ENCODE measurements at regions not wholly inside any gene's neighbourhood (a gene's known extent, or its start where the extent isn't known, plus 50 kb on each side); places are given as distances from the start of the nearest gene placed in this dataset.
A peak's percentile ranks its signal among the peaks of the same experiment; 100 is the strongest.

DNA sequence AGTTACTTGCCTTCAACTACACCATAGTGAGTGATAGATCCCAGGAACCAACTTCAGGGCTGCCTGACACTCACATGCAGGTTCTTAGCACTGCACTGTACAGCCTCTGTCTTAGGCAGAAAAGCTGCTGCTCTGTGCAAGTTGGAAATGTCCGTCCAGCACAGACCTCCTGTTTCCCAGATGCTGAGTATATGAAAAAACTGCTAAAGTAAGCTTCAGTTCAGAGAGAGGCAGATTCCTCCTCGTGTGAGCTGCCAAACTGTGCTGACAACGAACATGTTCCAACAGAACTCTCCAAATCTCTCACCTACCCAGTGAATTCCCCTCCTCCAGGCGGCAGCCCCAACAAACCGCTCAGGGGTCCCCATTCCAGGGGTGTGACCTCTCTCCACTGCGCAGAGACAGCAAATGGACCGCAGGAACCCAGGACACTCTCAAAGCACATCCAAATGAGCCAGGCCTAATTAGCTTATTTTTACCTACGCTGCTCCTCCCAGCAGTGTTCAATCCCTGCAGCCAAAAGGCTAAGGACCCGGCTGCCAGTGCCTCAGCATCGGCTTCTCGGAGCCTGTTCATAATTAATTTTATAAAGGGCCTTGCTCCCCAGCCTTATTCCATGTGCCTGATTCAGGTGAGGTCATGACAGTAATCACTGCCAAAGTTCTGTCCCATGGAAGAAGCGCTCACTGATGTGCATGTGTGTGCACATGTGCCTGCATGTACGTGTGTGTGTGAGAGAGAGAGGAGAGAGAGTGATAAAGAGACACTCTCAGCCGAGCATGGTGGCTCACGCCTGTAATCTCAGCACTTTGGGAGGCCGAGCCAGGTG, 159.5 kb upstream of the AUTS2 start:
- no peak overlapping the region for H3K27ac ChIP-seq (ENCODE audit: low read length)
- H3K4me1 ChIP-seq (ENCODE audit: insufficient read depth, low read length), result no peaks in the 10 kb centered on the region
- no peaks in the 10 kb centered on the region for H3K9me3 ChIP-seq (ENCODE audit: insufficient read depth, low read length, severe bottlenecking)
- H3K79me2 ChIP-seq (ENCODE audit: insufficient read depth, low read length), result no peaks in the 10 kb centered on the region
- no peaks in the 10 kb centered on the region for H3K36me3 ChIP-seq (ENCODE audit: insufficient read depth, low read length)
- no peaks in the 10 kb centered on the region for H4K20me1 ChIP-seq (ENCODE audit: insufficient read depth, low read length)
- ATAC-seq (ENCODE audit: insufficient read depth, low read depth) (no peak), DNase-seq (no peak)
- TF ChIP-seq EZH2 (IDR thresholded peaks at IDR 0.05; ENCODE audit: borderline replicate concordance, low read depth, low read length, severe bottlenecking), result no peak
- TF ChIP-seq, protein P1, sequence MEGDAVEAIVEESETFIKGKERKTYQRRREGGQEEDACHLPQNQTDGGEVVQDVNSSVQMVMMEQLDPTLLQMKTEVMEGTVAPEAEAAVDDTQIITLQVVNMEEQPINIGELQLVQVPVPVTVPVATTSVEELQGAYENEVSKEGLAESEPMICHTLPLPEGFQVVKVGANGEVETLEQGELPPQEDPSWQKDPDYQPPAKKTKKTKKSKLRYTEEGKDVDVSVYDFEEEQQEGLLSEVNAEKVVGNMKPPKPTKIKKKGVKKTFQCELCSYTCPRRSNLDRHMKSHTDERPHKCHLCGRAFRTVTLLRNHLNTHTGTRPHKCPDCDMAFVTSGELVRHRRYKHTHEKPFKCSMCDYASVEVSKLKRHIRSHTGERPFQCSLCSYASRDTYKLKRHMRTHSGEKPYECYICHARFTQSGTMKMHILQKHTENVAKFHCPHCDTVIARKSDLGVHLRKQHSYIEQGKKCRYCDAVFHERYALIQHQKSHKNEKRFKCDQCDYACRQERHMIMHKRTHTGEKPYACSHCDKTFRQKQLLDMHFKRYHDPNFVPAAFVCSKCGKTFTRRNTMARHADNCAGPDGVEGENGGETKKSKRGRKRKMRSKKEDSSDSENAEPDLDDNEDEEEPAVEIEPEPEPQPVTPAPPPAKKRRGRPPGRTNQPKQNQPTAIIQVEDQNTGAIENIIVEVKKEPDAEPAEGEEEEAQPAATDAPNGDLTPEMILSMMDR (IDR thresholded peaks at IDR 0.05; ENCODE audit: borderline replicate concordance, extremely low read depth, low read length, poor library complexity, severe bottlenecking), result no peak
- H3K9ac ChIP-seq (ENCODE audit: low read depth, low read length), result no peak overlapping the region
- H3K4me2 ChIP-seq (ENCODE audit: insufficient read depth, low read length), result no peak overlapping the region
- H2AFZ ChIP-seq (ENCODE audit: low read depth, low read length), result no peak overlapping the region
- no peak overlapping the region for H3K4me3 ChIP-seq (ENCODE audit: low read depth in 1 of 2, low read length in 2 of 2)
- no peaks in the 10 kb centered on the region for H3K27me3 ChIP-seq (ENCODE audit: insufficient read depth, low read length, poor library complexity)

DNA sequence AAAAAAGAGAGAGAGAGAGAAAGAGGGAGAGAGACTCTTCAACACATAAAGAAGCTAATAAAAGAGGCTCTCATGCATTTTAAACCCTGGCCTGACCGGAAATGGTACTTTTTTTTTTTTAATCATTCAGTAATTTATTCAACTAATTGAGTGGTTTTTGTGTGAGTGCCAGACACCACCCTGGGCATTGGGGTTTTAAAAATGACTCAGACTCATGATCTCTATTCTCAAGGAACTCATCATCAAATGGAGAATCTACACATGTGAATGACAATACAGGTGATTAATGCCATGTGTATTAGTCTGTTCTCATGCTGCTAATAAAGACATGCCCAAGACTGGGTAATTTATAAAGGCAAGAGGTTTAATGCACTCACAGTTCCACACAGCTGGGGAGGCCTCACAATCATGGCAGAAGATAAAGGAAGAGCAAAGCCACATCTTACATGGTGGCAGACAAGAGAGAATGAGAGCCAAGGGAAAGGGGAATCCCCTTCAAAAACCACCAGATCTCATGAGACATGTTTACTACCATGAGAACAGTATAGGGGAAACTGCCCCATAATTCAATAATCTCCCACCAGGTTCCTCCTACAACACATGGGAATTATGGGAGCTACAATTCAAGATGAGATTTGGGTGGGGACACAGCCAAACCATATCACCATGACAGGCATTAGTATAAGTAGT, 158.5 kb upstream of the AUTS2 start:
- H3K4me1 ChIP-seq (ENCODE audit: insufficient read depth, low read length), result no peaks in the 10 kb centered on the region
- ATAC-seq (ENCODE audit: insufficient read depth, low read depth), result peak; percentile 33; the same call in 1 of the 3 replicates
- TF ChIP-seq, protein P1 (IDR thresholded peaks at IDR 0.05; ENCODE audit: borderline replicate concordance, extremely low read depth, low read length, poor library complexity, severe bottlenecking), result no peak
- TF ChIP-seq EZH2 (IDR thresholded peaks at IDR 0.05; ENCODE audit: borderline replicate concordance, low read depth, low read length, severe bottlenecking), result no peak
- DNase-seq, result peak; percentile 11
- no peak overlapping the region for H3K27ac ChIP-seq (ENCODE audit: low read length)
- H2AFZ ChIP-seq (ENCODE audit: low read depth, low read length), result no peak overlapping the region
- no peaks in the 10 kb centered on the region for H3K9me3 ChIP-seq (ENCODE audit: insufficient read depth, low read length, severe bottlenecking)
- H3K79me2 ChIP-seq (ENCODE audit: insufficient read depth, low read length), result no peaks in the 10 kb centered on the region
- no peak overlapping the region for H3K4me3 ChIP-seq (ENCODE audit: low read depth in 1 of 2, low read length in 2 of 2)
- no peaks in the 10 kb centered on the region for H4K20me1 ChIP-seq (ENCODE audit: insufficient read depth, low read length)
- H3K36me3 ChIP-seq (ENCODE audit: insufficient read depth, low read length), result no peaks in the 10 kb centered on the region
- no peak overlapping the region for H3K9ac ChIP-seq (ENCODE audit: low read depth, low read length)
- H3K4me2 ChIP-seq (ENCODE audit: insufficient read depth, low read length), result no peak overlapping the region
- no peaks in the 10 kb centered on the region for H3K27me3 ChIP-seq (ENCODE audit: insufficient read depth, low read length, poor library complexity)

DNA sequence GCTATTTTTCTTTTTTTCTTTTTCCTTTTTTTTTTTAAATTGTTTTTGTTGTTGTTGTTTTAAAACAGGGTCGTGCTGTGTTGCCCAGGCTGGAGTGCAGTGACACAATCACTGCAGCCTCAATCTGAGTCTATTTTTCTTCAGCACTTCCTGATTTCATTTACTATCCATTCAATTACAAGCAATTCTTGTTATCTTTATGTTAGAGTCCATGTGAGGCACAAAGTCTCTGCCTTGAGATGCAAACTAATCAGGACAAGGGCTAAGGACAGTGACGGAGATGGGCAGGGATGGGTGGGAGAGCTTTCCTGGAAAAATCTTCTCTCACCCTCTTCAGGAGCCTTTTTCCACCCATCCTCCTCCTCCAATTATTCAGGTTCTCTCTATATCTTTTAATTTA, 157.3 kb upstream of the AUTS2 start:
- Histone ChIP-seq H4K20me1 (ENCODE audit: insufficient read depth, low read length) (no peaks in the 10 kb centered on the region), H3K9ac (ENCODE audit: low read depth, low read length) (no peak overlapping the region), H3K79me2 (ENCODE audit: insufficient read depth, low read length) (no peaks in the 10 kb centered on the region), H3K36me3 (ENCODE audit: insufficient read depth, low read length) (no peaks in the 10 kb centered on the region), H3K4me1 (ENCODE audit: insufficient read depth, low read length) (no peaks in the 10 kb centered on the region), H3K4me2 (ENCODE audit: insufficient read depth, low read length) (no peak overlapping the region), H3K4me3 (ENCODE audit: low read depth in 1 of 2, low read length in 2 of 2) (no peak overlapping the region), H3K27ac (ENCODE audit: low read length) (no peak overlapping the region), H2AFZ (ENCODE audit: low read depth, low read length) (no peak overlapping the region), H3K27me3 (ENCODE audit: insufficient read depth, low read length, poor library complexity) (no peaks in the 10 kb centered on the region), H3K9me3 (ENCODE audit: insufficient read depth, low read length, severe bottlenecking) (no peaks in the 10 kb centered on the region)
- DNase-seq (no peak), ATAC-seq (ENCODE audit: insufficient read depth, low read depth) (no peak)
- TF ChIP-seq, protein P1 (IDR thresholded peaks at IDR 0.05; ENCODE audit: borderline replicate concordance, extremely low read depth, low read length, poor library complexity, severe bottlenecking), result no peak
- TF ChIP-seq EZH2 (IDR thresholded peaks at IDR 0.05; ENCODE audit: borderline replicate concordance, low read depth, low read length, severe bottlenecking), result no peak

Data from DND-41 (cell line).